ENCODE measurements at regions not wholly inside any gene's neighbourhood (a gene's known extent, or its start where the extent isn't known, plus 50 kb on each side); places are given as distances from the start of the nearest gene placed in this dataset.

- ATAC-seq (no peak), DNase-seq (no peak)
Observed at GRCh38 chr11:127248476-127248875, 247.9 kb upstream of the KIRREL3 start.

GRCh38 chr11:127247261-127247851 lies 246.8 kb upstream of the KIRREL3 start:
- TF ChIP-seq CTCF (IDR thresholded peaks at IDR 0.05): no peak
- FAIRE-seq (no peak), DNase-seq (no peak), ATAC-seq (no peak)
- Histone ChIP-seq H3K4me3 (no peak overlapping the region), H3K9me3 (no peaks in the 10 kb centered on the region), H3K27me3 (peaks cover 0 to 6% (median 0%) of the 10 kb centered on the region in 4 donors), H3K4me1 (no peaks in the 10 kb centered on the region), H3K36me3 (no peaks in the 10 kb centered on the region), H3K27ac (no peak overlapping the region)
- WGBS, 2 donors: 45 to 60% methylated on average over 7 of the region's 7 CpGs
- intact Hi-C loops (cut with DNase I): no loop called here

More at GRCh38 chr11:127248476-127248875, 247.9 kb upstream of the KIRREL3 start:
- no peak for FAIRE-seq
- no peak overlapping the region for H3K27ac ChIP-seq
- no peak for TF ChIP-seq CTCF (IDR thresholded peaks at IDR 0.05)
- no peaks in the 10 kb centered on the region for H3K4me1 ChIP-seq
- peaks cover 0 to 6% (median 0%) of the 10 kb centered on the region in 4 donors for H3K27me3 ChIP-seq
- no peak overlapping the region for H3K4me3 ChIP-seq
- intact Hi-C loops (cut with DNase I): no loop called here
- 60 to 61% methylated on average over 3 of the region's 3 CpGs for WGBS, 2 donors
- H3K9me3 ChIP-seq: no peaks in the 10 kb centered on the region
- no peaks in the 10 kb centered on the region for H3K36me3 ChIP-seq

- intact Hi-C loops (cut with DNase I): no loop called here
- Histone ChIP-seq H3K4me3 (no peak overlapping the region), H3K9me3 (no peaks in the 10 kb centered on the region), H3K27me3 (peaks cover 0 to 6% (median 0%) of the 10 kb centered on the region in 4 donors), H3K36me3 (no peaks in the 10 kb centered on the region), H3K4me1 (no peaks in the 10 kb centered on the region), H3K27ac (no peak overlapping the region)
- ATAC-seq (no peak), FAIRE-seq (no peak), DNase-seq (no peak)
- 41 to 53% methylated on average over 2 of the region's 2 CpGs for WGBS, 2 donors
- no peak for TF ChIP-seq CTCF (IDR thresholded peaks at IDR 0.05)
Observed at GRCh38 chr11:127242676-127243075, 242.1 kb upstream of the KIRREL3 start.

GRCh38 chr11:127238321-127238720 lies 237.8 kb upstream of the KIRREL3 start:
- no peak for ATAC-seq
- no peak for TF ChIP-seq CTCF (IDR thresholded peaks at IDR 0.05)
- H3K27me3 ChIP-seq: no peaks in the 10 kb centered on the region
- intact Hi-C loops (cut with DNase I): no loop called here
- no peaks in the 10 kb centered on the region for H3K9me3 ChIP-seq
- no peaks in the 10 kb centered on the region for H3K4me1 ChIP-seq
- H3K27ac ChIP-seq: no peak overlapping the region
- H3K36me3 ChIP-seq: no peaks in the 10 kb centered on the region
- no peak overlapping the region for H3K4me3 ChIP-seq
- no peak for DNase-seq
- no peak for FAIRE-seq
- 89 to 93% methylated on average over 4 of the region's 4 CpGs for WGBS, 2 donors

GRCh38 chr11:127236776-127237175 lies 236.2 kb upstream of the KIRREL3 start:
- no peak overlapping the region for H3K27ac ChIP-seq
- intact Hi-C loops (cut with DNase I): no loop called here
- WGBS, 2 donors: 78 to 81% methylated on average over 1 of the region's 1 CpG
- no peak for TF ChIP-seq CTCF (IDR thresholded peaks at IDR 0.05)
- no peaks in the 10 kb centered on the region for H3K4me1 ChIP-seq
- no peak overlapping the region for H3K4me3 ChIP-seq
- no peak for FAIRE-seq
- no peaks in the 10 kb centered on the region for H3K36me3 ChIP-seq
- no peaks in the 10 kb centered on the region for H3K27me3 ChIP-seq
- no peak for DNase-seq
- H3K9me3 ChIP-seq: no peaks in the 10 kb centered on the region
- no peak for ATAC-seq

Measured in pancreas (tissue), 10 donors.